ENCODE measurements at regions not wholly inside any gene's neighbourhood (a gene's known extent, or its start where the extent isn't known, plus 50 kb on each side); places are given as distances from the start of the nearest gene placed in this dataset.
"Not testable (repeated sequence)": the region's sequence is repeated elsewhere in the genome, so short reads cannot be mapped to it uniquely, and the experiment has no call there.

GRCh38 chr16:16960785-16961184 is 510.0 kb downstream of the XYLT1 start:
- DNase-seq: no peak

GRCh38 chr16:16966439-16966838 is 504.3 kb downstream of the XYLT1 start:
- DNase-seq: no peak

GRCh38 chr16:16971042-16971441 is 499.7 kb downstream of the XYLT1 start:
- no peak for DNase-seq

GRCh38 chr16:16972831-16973230 is 497.9 kb downstream of the XYLT1 start:
- DNase-seq: no peak

GRCh38 chr16:16973707-16974591 is 496.8 kb downstream of the XYLT1 start:
- DNase-seq: no peak

- no peak for DNase-seq
Observed at GRCh38 chr16:16982614-16983013, 488.1 kb downstream of the XYLT1 start.

GRCh38 chr16:16983582-16983981 is 487.2 kb downstream of the XYLT1 start:
- no peak for DNase-seq

- not testable (repeated sequence) for DNase-seq
Observed at GRCh38 chr16:16984091-16984490, 486.7 kb downstream of the XYLT1 start.

- DNase-seq: no peak
Observed at GRCh38 chr16:16985707-16986106, 485.1 kb downstream of the XYLT1 start.

GRCh38 chr16:16988963-16989362 is 481.8 kb downstream of the XYLT1 start:
- DNase-seq: no peak

- DNase-seq: no peak
Observed at GRCh38 chr16:16989368-16989767, 481.4 kb downstream of the XYLT1 start.

- DNase-seq: no peak
Observed at GRCh38 chr16:16991711-16992110, 479.0 kb downstream of the XYLT1 start.

GRCh38 chr16:16992975-16993765 is 477.6 kb downstream of the XYLT1 start:
- DNase-seq: peak; percentile 3 to 9

- DNase-seq: no peak
Observed at GRCh38 chr16:16994831-16995230, 475.9 kb downstream of the XYLT1 start.

- DNase-seq: no peak
Observed at GRCh38 chr16:16996827-16997226, 473.9 kb downstream of the XYLT1 start.

GRCh38 chr16:16997349-16997748 is 473.4 kb downstream of the XYLT1 start:
- no peak for DNase-seq

GRCh38 chr16:17001471-17001870 is 469.3 kb downstream of the XYLT1 start:
- no peak for DNase-seq

GRCh38 chr16:17002565-17002964 is 468.2 kb downstream of the XYLT1 start:
- DNase-seq: no peak

- DNase-seq: not testable (repeated sequence)
Observed at GRCh38 chr16:17005963-17006362, 464.8 kb downstream of the XYLT1 start.

- no peak for DNase-seq
Observed at GRCh38 chr16:17011712-17012111, 459.0 kb downstream of the XYLT1 start.

GRCh38 chr16:17013038-17013437 is 457.7 kb downstream of the XYLT1 start:
- no peak for DNase-seq

- no peak for DNase-seq
Observed at GRCh38 chr16:17014484-17015121, 456.2 kb downstream of the XYLT1 start.

GRCh38 chr16:17015702-17016101 is 455.1 kb downstream of the XYLT1 start:
- no peak for DNase-seq

GRCh38 chr16:17017442-17017841 is 453.3 kb downstream of the XYLT1 start:
- no peak for DNase-seq
